Skeletal muscle satellite cell (primary cell): ENCODE measurements at regions not wholly inside any gene's neighbourhood (a gene's known extent, or its start where the extent isn't known, plus 50 kb on each side); places are given as distances from the start of the nearest gene placed in this dataset.

Experiments
- H3K27me3 ChIP-seq: 2 replicates; pipeline ENCODE4 v1.7.0; 2013; ENCODE audit warnings: low read length; ENCODE audit not compliant: control insufficient read depth, insufficient read depth
- H3K36me3 ChIP-seq: 2 replicates; pipeline ENCODE4 v1.7.0; 2013; ENCODE audit warnings: mild to moderate bottlenecking, control low read depth, low read length; ENCODE audit not compliant: insufficient read depth
- H3K4me1 ChIP-seq: 2 replicates; pipeline ENCODE4 v1.7.0; 2013; ENCODE audit warnings: low read length; ENCODE audit not compliant: control insufficient read depth, insufficient read depth
- H3K4me2 ChIP-seq: 2 replicates; pipeline ENCODE4 v1.7.0; 2013; ENCODE audit warnings: mild to moderate bottlenecking, low read length
- H3K4me3 ChIP-seq: 2 replicates; pipeline ENCODE4 v1.7.0; 2013; ENCODE audit warnings: low read length
- H3K9ac ChIP-seq: 2 replicates; pipeline ENCODE4 v1.7.0; 2013; ENCODE audit warnings: mild to moderate bottlenecking, low read depth, low read length, moderate library complexity
- H3K9me3 ChIP-seq: replicated peaks from 2 replicates; pipeline ENCODE4 v1.7.0; 2013; ENCODE audit warnings: mild to moderate bottlenecking, control low read depth, low read length

GRCh38 chr6:22670605-22671004 lies 101.2 kb downstream of the HDGFL1 start:
- Histone ChIP-seq H3K4me3 (no peak overlapping the region), H3K4me1 (no peaks in the 10 kb centered on the region), H3K36me3 (no peaks in the 10 kb centered on the region), H3K9me3 (no peaks in the 10 kb centered on the region), H3K9ac (no peak overlapping the region), H3K27me3 (no peaks in the 10 kb centered on the region), H3K4me2 (no peak overlapping the region)

DNA sequence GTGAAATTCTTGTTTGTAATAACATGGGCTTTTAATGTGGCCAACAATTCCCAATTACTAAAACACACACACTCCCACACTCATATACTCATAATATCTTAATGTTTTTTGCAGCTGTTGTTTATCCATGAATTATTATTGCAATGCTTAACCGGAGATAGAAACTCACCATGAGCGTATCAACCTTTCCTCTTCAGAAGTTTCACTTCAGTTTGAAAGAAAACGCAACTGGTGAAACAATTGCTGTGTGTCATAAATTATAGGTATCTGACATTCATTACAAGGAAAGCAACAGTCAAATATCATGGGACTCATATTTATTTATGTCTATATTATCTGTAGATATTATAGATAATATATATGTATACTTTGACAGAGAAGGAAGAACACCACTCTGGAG lies 104.1 kb downstream of the HDGFL1 start:
- H3K4me3 ChIP-seq, result no peak overlapping the region
- no peak overlapping the region for H3K9ac ChIP-seq
- H3K4me1 ChIP-seq, result no peaks in the 10 kb centered on the region
- H3K36me3 ChIP-seq, result no peaks in the 10 kb centered on the region
- no peaks in the 10 kb centered on the region for H3K27me3 ChIP-seq
- no peaks in the 10 kb centered on the region for H3K9me3 ChIP-seq
- H3K4me2 ChIP-seq, result peak overlapping the region; percentile 4

- Histone ChIP-seq H3K4me3 (no peak overlapping the region), H3K4me2 (no peak overlapping the region), H3K27me3 (no peaks in the 10 kb centered on the region), H3K4me1 (no peaks in the 10 kb centered on the region), H3K9ac (no peak overlapping the region), H3K36me3 (no peaks in the 10 kb centered on the region), H3K9me3 (no peaks in the 10 kb centered on the region)
These were observed 111.6 kb downstream of the HDGFL1 start for GRCh38 chr6:22680950-22681349.

DNA sequence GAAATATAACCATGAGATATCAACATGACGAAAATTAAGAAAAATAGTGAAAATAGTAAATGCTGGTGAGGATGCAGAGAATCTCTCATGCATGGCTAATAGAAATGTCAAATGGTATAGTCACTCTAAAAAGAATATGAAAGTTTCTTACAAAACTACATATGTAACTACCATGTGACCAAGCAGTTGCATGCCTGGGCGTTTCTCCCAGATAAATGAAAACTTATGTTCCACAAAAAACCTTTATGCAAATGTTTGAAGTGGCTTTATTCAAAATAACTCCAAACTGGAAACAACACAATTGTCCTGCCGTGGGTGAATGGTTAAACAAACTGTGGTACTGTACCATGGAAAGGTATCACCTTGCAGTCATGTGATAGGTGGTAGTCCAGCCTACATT lies 112.4 kb downstream of the HDGFL1 start:
- H3K4me3 ChIP-seq, result no peak overlapping the region
- H3K9ac ChIP-seq, result no peak overlapping the region
- H3K9me3 ChIP-seq, result no peaks in the 10 kb centered on the region
- H3K4me2 ChIP-seq, result no peak overlapping the region
- H3K4me1 ChIP-seq, result no peaks in the 10 kb centered on the region
- H3K27me3 ChIP-seq, result no peaks in the 10 kb centered on the region
- no peaks in the 10 kb centered on the region for H3K36me3 ChIP-seq

DNA sequence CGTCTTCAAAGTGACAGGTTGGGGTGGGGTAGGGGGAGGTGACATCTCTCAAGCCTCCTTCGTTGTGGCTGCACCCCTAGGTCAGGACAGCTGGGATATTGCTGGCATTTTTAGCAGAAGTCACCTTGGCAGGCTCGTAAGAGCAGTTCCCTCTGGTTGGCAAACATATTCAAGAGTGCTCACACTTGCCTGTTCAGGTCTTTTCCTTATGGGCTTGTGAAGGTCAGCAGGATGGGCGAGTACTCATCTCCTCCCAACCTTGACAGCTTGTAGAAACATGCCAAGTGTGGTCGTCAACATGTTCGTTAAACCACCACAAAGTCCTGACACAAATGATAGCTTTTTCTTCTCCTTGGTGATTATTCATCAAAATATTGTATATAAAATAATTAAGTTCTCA lies 113.6 kb downstream of the HDGFL1 start:
- Histone ChIP-seq H3K4me3 (no peak overlapping the region), H3K4me2 (no peak overlapping the region), H3K4me1 (no peaks in the 10 kb centered on the region), H3K36me3 (no peaks in the 10 kb centered on the region), H3K9me3 (no peaks in the 10 kb centered on the region), H3K9ac (no peak overlapping the region), H3K27me3 (no peaks in the 10 kb centered on the region)

- no peaks in the 10 kb centered on the region for H3K4me1 ChIP-seq
- H3K27me3 ChIP-seq, result no peaks in the 10 kb centered on the region
- no peak overlapping the region for H3K4me3 ChIP-seq
- no peaks in the 10 kb centered on the region for H3K36me3 ChIP-seq
- H3K9me3 ChIP-seq, result no peaks in the 10 kb centered on the region
- H3K9ac ChIP-seq, result no peak overlapping the region
- no peak overlapping the region for H3K4me2 ChIP-seq
These were observed 121.1 kb downstream of the HDGFL1 start for GRCh38 chr6:22690446-22690845.

DNA sequence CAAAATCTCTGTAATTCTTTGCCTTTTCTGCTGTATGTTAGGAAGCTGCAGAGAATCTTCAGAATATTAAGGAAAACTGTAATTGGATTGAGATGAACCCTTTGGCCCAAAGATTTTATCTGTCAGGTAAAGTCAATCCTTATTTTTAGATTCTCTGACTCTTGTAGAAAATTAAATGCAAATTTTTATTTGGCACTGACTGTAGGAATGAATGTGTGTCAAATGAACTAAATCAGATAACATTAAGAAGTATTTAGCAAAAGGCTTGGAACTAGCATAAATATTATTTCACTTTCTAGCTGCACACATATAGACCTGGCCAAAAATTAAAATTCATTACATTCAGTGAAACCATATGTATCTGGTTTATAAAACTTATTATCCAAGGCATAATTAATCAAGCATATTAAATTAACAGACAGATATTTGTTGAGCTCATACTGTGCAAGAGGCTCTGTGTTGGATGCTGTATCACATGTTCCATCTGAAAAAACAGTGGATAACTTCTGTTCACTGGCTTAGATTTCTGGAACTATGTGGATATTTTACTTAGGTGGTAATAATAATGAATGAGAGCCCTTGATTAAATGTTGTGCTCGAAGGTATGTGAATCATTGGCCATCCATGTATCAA lies 124.8 kb downstream of the HDGFL1 start:
- Histone ChIP-seq H3K9me3 (no peaks in the 10 kb centered on the region), H3K4me3 (no peak overlapping the region), H3K27me3 (no peaks in the 10 kb centered on the region), H3K9ac (no peak overlapping the region), H3K4me1 (no peaks in the 10 kb centered on the region), H3K36me3 (no peaks in the 10 kb centered on the region), H3K4me2 (no peak overlapping the region)

GRCh38 chr6:22696481-22696880 lies 127.1 kb downstream of the HDGFL1 start:
- Histone ChIP-seq H3K4me1 (no peaks in the 10 kb centered on the region), H3K9ac (no peak overlapping the region)

DNA sequence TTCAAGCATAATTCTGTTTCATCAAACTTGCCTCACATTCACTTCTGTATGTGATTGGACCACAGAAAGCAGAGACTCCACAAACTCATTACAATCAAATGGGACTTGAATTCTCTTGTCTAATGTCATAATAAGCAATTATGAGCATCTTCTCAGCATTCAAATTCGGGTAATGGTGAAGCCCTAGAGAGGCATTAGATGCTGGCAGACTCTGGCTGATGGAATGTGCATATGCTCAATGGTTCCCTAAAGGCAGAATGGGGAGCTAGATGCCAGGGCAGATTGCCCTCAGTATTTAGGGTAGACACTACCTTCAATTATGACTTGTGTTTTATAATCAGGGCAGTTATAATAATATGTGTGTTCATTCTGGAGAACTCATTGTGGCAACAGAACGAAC lies 127.9 kb downstream of the HDGFL1 start:
- H3K4me1 ChIP-seq, result no peaks in the 10 kb centered on the region
- H3K9ac ChIP-seq, result no peak overlapping the region
- no peaks in the 10 kb centered on the region for H3K36me3 ChIP-seq

More at GRCh38 chr6:22696481-22696880, 127.1 kb downstream of the HDGFL1 start:
- H3K9me3 ChIP-seq, result no peaks in the 10 kb centered on the region
- H3K4me2 ChIP-seq, result no peak overlapping the region
- H3K36me3 ChIP-seq, result no peaks in the 10 kb centered on the region
- H3K4me3 ChIP-seq, result no peak overlapping the region
- H3K27me3 ChIP-seq, result no peaks in the 10 kb centered on the region

DNA sequence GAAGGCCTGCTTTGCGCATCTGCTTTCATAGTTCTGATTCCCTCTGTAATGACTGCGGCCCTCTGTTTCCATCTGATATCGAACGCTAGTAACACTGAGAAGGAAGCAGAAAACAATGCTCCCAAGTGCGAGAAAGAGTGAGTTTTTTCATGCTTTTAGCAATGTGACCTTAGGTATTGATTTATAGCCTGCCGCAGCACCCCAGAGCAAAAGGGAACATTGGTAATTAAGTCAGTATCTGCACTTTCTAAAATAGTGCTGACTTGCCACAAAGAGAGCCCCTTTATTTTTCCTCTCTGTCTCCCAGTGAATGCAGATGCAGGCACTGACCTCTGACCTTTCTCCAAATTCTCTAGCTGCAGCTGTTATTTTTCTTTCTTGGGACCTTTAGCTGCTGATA lies 129.8 kb downstream of the HDGFL1 start:
- Histone ChIP-seq H3K9me3 (no peaks in the 10 kb centered on the region), H3K27me3 (no peaks in the 10 kb centered on the region), H3K4me3 (no peak overlapping the region), H3K4me2 (no peak overlapping the region), H3K4me1 (no peaks in the 10 kb centered on the region), H3K9ac (no peak overlapping the region), H3K36me3 (no peaks in the 10 kb centered on the region)

More for the DNA sequence above, 127.9 kb downstream of the HDGFL1 start:
- Histone ChIP-seq H3K4me3 (no peak overlapping the region), H3K9me3 (no peaks in the 10 kb centered on the region), H3K4me2 (no peak overlapping the region), H3K27me3 (no peaks in the 10 kb centered on the region)

DNA sequence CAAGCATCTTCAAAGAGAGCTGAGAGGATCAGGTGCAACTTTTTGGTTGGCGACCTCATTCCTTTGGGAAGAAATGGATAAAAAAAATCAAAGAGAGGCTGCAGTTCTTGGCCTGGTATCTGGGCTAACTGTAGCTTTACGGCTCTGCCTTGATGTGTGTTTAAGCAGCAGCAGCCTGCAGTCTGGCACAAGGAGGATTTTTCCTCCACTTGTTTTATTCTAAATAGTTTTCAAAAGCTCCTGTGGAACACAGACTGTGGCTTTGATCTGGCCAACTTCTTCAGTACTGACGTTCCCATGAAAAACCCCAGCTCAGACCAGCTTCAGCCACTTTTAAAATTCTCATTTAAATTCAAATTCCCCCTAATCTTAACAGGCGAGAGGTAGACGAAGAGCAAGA lies 137.3 kb downstream of the HDGFL1 start:
- no peak overlapping the region for H3K4me3 ChIP-seq
- no peaks in the 10 kb centered on the region for H3K4me1 ChIP-seq
- H3K36me3 ChIP-seq, result no peaks in the 10 kb centered on the region
- no peaks in the 10 kb centered on the region for H3K27me3 ChIP-seq
- H3K4me2 ChIP-seq, result no peak overlapping the region
- H3K9me3 ChIP-seq, result no peaks in the 10 kb centered on the region
- no peak overlapping the region for H3K9ac ChIP-seq

GRCh38 chr6:22708469-22708868 lies 139.1 kb downstream of the HDGFL1 start:
- Histone ChIP-seq H3K4me3 (no peak overlapping the region), H3K9ac (no peak overlapping the region), H3K4me1 (no peaks in the 10 kb centered on the region)

More at GRCh38 chr6:22708469-22708868, 139.1 kb downstream of the HDGFL1 start:
- Histone ChIP-seq H3K4me2 (no peak overlapping the region), H3K9me3 (no peaks in the 10 kb centered on the region), H3K36me3 (no peaks in the 10 kb centered on the region), H3K27me3 (no peaks in the 10 kb centered on the region)
